ENCODE measurements at regions not wholly inside any gene's neighbourhood (a gene's known extent, or its start where the extent isn't known, plus 50 kb on each side); places are given as distances from the start of the nearest gene placed in this dataset.

DNA sequence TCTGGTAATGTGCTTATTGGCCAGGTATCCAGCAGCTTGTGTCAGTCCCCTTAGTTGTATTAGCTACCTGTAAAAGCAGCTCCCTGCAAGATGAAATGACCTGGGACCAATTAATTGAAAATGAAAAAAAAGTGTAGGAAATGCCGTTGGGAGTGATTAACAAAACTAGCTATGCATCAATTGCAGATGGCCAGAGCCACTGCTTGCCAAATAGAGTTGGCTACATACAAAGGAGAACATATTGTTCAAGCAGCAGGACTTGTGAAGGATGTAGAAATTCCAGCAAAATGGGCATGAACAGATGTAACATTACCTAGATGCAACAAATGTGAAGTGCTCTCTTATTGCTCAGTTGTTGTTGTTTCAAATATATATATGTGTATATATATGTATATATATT is 300.5 kb downstream of the PCDH17 start:
- TF ChIP-seq, protein P1, sequence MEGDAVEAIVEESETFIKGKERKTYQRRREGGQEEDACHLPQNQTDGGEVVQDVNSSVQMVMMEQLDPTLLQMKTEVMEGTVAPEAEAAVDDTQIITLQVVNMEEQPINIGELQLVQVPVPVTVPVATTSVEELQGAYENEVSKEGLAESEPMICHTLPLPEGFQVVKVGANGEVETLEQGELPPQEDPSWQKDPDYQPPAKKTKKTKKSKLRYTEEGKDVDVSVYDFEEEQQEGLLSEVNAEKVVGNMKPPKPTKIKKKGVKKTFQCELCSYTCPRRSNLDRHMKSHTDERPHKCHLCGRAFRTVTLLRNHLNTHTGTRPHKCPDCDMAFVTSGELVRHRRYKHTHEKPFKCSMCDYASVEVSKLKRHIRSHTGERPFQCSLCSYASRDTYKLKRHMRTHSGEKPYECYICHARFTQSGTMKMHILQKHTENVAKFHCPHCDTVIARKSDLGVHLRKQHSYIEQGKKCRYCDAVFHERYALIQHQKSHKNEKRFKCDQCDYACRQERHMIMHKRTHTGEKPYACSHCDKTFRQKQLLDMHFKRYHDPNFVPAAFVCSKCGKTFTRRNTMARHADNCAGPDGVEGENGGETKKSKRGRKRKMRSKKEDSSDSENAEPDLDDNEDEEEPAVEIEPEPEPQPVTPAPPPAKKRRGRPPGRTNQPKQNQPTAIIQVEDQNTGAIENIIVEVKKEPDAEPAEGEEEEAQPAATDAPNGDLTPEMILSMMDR (tag by site-specific recombination; IDR thresholded peaks at IDR 0.05): no peak
- no peak for TF ChIP-seq MEIS1 (CRISPR knock-in tag; IDR thresholded peaks at IDR 0.05; ENCODE audit: borderline replicate concordance)

Data from HEK293 (cell line).